GM19463 (cell line): ENCODE measurements at regions not wholly inside any gene's neighbourhood (a gene's known extent, or its start where the extent isn't known, plus 50 kb on each side); places are given as distances from the start of the nearest gene placed in this dataset.

Experiments used
- ATAC-seq: cut with Tn5 transposase; IDR thresholded peaks from one replicate; pipeline ENCODE4 v1.9.1; 2021; ENCODE audit warnings: mild to moderate bottlenecking, moderate library complexity; ENCODE audit not compliant: unreplicated experiment

GRCh38 chr2:133766164-133766832 lies 198.0 kb upstream of the NCKAP5 start:
- no peak for ATAC-seq

GRCh38 chr2:133768256-133768655 lies 200.0 kb upstream of the NCKAP5 start:
- ATAC-seq = no peak

GRCh38 chr2:133768658-133769435 lies 200.6 kb upstream of the NCKAP5 start:
- no peak for ATAC-seq

GRCh38 chr2:133773854-133774653 lies 205.8 kb upstream of the NCKAP5 start:
- ATAC-seq = no peak

DNA sequence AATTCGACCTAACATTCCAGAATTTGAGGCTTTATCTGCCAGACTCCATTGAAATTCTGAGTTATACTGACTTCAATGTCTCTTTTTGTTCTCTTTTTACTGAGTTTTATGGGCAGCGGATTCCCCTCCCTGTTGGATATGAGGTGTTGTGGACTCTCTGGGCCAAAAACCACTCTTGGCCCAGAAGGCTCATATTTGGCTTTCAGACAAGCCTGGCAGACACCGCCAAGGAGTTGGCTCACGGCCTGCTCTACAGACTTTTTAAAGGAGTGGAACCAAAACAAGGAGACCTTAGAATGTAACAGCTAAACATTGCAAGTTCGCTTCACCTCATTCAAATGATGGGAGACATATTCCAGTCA lies 206.4 kb upstream of the NCKAP5 start:
- no peak for ATAC-seq

DNA sequence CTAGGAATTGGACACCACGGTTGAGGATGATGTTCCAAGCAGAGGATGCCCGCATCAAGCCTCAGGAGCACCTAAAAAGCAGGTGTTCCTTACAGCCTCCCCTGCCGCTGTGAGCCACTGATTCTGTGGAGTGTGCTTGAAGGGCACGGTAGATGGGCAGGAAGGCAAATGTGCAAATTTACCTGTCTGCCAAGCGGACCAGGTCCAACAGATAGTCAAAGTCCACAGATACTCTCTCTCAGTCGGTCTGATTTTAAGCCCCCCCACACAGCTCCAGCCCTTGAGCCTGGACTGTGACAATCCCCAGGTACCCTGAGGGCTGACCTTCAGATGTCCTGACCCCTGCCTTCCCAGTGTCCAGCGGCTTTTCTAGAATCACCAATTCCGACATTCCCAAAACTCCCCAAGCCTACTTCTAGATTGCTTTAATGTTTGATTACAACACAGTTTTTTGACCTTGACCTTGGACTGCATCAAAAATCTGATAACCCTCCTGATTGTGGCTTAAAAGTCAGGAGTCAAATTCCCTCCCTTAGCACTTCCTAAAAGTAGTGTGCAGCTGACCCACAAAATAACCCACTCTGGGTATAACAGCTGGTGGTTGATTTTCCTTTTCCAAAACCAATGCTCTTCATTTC lies 208.8 kb upstream of the NCKAP5 start:
- no peak for ATAC-seq

- ATAC-seq = no peak
Measured at GRCh38 chr2:133777574-133777960, 209.3 kb upstream of the NCKAP5 start.

DNA sequence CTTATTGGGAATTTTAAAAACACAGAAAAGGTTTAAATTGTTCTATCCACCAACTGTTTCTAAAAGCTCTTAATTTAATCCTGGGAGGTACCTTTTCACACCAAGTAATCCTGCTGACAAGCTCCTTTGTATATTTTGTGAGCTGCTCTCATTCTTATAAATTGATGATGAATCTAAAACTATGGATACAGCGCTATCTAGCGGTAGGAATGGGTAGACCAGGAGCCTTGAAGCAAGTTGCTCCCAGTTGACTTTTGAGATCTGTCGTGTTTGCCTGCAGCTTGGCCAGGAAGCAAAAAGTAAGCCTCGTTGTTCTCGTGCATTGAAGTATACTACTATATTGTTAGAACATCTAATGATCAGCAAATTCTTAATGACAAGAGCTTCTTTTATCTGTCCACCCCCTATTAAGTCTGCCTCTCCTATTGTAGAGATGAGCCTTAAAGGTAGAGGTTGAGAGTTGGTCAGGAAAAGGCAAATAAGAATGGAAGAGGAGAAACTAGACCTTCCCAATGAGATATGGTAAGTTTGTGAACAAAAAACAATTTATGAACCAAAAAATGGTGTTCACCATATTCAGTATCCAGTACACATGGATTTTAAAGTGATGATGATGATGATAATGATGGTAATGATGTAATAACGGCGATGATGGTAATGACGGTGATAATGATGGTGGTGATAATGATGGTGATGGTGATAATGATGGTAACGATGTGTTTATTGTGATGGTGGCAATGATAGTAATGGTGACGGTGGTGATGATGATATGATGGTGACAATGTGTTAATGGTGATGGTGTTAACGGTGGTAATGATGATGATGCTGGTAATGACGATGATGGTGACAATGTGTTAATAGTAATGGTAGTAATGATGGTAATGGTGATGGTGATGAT lies 212.1 kb upstream of the NCKAP5 start:
- ATAC-seq = no peak

GRCh38 chr2:133780997-133781513 lies 212.8 kb upstream of the NCKAP5 start:
- ATAC-seq = no peak

GRCh38 chr2:133787207-133787606 lies 218.9 kb upstream of the NCKAP5 start:
- ATAC-seq = no peak

DNA sequence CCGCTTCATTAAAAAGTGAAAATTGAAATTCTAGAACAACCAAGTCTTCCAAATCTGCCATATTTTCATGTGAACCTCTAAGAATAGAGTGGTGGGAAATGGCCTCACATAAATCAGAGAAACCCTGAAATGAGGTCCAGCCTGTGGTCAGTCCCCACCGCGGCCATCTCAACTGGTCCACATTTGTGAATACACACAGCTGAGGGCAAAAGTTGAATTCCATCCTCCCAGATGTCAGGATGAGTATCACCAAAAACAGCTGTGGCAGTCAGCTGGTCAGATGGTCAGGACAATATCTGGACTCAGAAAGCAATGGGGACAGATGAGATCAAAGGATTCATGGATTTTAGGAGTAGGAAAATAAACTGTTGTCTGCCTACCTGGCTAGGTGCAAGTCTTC lies 219.4 kb upstream of the NCKAP5 start:
- no peak for ATAC-seq

DNA sequence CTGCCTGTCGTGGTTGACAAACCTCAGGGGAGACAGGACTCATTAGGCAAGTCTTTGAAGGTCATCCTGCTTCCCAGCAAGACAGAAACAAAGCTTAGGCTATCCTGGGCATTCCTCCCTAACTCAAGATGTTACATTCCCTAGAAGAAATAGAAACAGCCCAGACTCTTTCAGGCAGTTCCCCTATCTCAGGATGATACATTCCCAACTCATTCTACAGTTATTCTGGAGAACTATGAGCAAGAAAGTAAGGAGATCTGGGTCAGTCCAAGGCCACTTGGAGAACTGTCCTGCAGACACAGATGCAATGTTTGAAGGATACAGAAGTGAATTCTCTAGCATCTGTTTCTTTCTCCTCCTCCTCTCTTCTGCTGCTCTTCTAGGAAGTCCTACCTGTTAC lies 220.1 kb upstream of the NCKAP5 start:
- ATAC-seq = no peak

DNA sequence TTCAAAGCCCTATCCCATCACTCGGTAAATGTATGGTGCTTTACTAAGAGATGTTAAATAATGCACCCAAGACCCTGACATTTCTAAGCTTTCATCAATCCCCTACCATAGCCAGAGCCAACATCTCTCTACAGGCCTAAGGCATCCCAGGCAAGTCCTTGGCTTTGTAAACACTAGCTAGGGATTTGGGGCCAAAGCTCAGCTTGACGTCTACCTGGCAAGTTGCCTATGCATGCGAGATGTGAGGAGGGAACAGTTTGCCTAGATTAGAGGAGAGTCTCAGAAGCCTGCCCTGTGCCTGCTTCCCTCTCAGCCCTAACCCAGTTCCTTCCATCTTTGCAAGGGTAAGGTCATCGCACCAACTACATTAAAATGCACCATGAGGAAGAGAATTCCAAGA lies 221.5 kb upstream of the NCKAP5 start:
- ATAC-seq = no peak

- no peak for ATAC-seq
Measured at GRCh38 chr2:133790711-133791110, 222.4 kb upstream of the NCKAP5 start.

DNA sequence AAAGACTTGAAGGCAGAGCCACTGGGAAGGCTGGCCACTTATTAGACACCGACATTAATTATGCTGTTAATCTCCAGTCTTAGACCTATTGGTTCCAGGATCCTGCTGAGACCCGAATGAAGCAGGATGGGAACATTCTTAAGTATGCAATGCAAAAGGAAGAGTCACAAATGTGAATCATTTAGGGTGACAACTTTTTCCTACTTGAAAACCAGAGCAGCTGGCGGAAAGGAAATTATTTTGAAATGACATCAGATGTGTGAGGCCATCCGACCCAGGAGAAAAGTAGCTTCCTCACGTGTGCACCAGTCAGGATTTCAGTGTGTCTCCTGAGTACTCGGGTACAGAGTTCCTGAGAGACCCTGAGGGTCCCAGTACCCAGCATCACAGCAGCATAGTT lies 222.9 kb upstream of the NCKAP5 start:
- no peak for ATAC-seq

DNA sequence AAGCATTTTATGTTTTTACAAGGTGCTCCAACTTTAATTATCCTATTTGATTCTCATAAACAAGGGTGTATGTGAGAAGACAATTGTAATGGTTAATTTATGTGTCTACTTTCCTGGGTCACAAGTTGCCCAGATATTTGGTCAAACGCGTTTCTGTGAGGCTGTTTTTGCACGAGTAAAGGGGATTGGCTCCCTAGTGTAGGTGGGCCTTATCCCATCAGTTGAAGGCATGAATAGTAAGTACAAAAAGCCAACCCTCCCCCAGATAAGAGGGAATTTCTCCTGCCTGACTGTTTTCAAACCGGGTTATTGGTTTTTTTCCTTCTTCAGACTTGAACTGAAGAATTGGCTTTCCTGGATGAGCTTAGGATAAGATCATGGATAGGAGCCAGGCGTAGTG lies 224.0 kb upstream of the NCKAP5 start:
- ATAC-seq = no peak

- no peak for ATAC-seq
Measured at GRCh38 chr2:133794114-133794513, 225.9 kb upstream of the NCKAP5 start.

GRCh38 chr2:133801946-133802345 lies 233.7 kb upstream of the NCKAP5 start:
- no peak for ATAC-seq

- ATAC-seq = no peak
Measured at GRCh38 chr2:133802409-133803039, 234.3 kb upstream of the NCKAP5 start.

DNA sequence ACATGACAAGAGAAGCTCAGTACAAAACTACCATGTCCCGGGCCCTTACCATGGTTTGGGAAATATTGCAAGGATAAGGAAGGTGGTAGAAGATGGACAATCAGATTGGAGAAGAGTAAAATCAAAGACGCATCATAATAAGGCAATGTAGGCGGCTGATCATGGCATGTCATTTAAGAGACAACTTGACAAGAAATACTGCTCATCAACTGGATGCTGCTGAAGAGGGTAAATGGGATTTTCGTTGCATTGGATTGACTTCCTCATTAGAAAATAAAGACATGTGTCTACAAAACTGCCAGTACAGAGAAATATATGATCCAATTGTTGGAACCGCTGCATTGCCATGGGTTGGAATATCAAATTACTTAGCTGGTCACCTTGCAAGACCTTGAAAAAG lies 238.3 kb upstream of the NCKAP5 start:
- ATAC-seq = no peak
